ENCODE measurements at regions not wholly inside any gene's neighbourhood (a gene's known extent, or its start where the extent isn't known, plus 50 kb on each side); places are given as distances from the start of the nearest gene placed in this dataset.

DNA sequence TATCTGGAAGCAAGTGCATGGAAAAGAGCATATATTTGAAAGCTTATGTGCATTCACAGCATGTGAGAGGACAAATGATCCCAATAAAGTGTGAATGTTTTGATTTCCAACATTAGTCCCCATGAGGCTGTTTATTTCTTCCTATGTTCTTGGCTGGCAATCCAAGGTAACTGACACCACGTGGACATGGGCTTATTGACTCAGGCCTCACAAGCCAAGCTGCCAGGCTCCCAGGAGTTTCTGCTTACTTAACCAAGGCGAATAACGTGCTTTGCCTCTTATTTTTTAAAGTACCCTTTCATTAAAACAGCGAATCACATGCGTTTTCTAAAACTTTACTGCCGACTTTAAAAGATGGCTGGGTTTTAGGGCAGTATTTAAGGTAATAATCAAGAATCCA is 441.7 kb downstream of the FUT8 start:
- H3K27ac ChIP-seq = no peak overlapping the region
- TF ChIP-seq, protein P1, sequence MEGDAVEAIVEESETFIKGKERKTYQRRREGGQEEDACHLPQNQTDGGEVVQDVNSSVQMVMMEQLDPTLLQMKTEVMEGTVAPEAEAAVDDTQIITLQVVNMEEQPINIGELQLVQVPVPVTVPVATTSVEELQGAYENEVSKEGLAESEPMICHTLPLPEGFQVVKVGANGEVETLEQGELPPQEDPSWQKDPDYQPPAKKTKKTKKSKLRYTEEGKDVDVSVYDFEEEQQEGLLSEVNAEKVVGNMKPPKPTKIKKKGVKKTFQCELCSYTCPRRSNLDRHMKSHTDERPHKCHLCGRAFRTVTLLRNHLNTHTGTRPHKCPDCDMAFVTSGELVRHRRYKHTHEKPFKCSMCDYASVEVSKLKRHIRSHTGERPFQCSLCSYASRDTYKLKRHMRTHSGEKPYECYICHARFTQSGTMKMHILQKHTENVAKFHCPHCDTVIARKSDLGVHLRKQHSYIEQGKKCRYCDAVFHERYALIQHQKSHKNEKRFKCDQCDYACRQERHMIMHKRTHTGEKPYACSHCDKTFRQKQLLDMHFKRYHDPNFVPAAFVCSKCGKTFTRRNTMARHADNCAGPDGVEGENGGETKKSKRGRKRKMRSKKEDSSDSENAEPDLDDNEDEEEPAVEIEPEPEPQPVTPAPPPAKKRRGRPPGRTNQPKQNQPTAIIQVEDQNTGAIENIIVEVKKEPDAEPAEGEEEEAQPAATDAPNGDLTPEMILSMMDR (IDR thresholded peaks at IDR 0.05) = no peak
- no peak for TF ChIP-seq POLR2AphosphoS5 (IDR thresholded peaks at IDR 0.05)
- no peak overlapping the region for H3K4me3 ChIP-seq
- H3K27me3 ChIP-seq = no peaks in the 10 kb centered on the region
- 88% methylated on average over 6 of the region's 6 CpGs for WGBS, 2 donors
- no peak for ATAC-seq (ENCODE audit: low FRiP score in 2 of 2)
- DNase-seq = no peak
- no peaks in the 10 kb centered on the region for H3K9me3 ChIP-seq
- no peaks in the 10 kb centered on the region for H3K36me3 ChIP-seq
- H3K4me1 ChIP-seq = no peaks in the 10 kb centered on the region

DNA sequence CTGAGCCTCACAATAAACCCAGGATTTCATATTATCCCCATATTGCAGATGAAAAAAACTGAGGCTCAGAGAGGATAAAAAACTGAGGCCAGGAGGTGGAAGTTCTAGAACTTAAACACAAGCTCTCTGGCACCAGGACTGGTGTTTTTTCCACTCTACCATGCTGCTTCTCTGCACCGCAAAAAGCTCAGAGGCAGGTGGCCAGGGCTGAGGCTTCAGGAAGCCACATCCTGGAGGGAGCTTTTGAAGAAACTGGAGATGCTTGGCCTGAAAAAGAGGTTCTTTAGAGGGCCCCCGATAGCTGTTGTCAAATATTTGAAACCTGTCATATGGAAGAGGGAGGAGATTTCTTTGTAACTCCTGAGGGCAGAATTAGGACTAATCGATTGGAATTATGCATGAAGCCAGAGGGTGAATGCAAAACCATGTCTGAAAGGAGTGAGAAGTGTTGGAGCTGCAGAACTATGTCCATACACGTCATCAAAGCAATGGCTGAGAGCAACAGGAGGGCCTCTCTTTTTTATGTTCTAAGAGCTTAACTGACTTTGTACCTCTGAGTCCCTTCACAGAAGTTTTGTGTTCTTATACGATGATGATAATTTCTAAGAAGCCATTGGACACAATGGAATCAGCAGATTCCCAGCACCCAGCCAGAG is 448.6 kb downstream of the FUT8 start:
- TF ChIP-seq, protein P1 (IDR thresholded peaks at IDR 0.05) = no peak
- TF ChIP-seq POLR2AphosphoS5 (IDR thresholded peaks at IDR 0.05) (no peak), POLR2A (IDR thresholded peaks at IDR 0.05) (no peak)
- no peak for DNase-seq
- 84 to 87% methylated on average over 5 of the region's 5 CpGs for WGBS, 2 donors
- Histone ChIP-seq H3K27ac (no peak overlapping the region), H3K4me1 (no peaks in the 10 kb centered on the region), H3K27me3 (no peaks in the 10 kb centered on the region), H3K36me3 (no peaks in the 10 kb centered on the region), H3K9me3 (no peaks in the 10 kb centered on the region), H3K4me3 (no peak overlapping the region)
- ATAC-seq (ENCODE audit: low FRiP score in 2 of 2) = no peak

DNA sequence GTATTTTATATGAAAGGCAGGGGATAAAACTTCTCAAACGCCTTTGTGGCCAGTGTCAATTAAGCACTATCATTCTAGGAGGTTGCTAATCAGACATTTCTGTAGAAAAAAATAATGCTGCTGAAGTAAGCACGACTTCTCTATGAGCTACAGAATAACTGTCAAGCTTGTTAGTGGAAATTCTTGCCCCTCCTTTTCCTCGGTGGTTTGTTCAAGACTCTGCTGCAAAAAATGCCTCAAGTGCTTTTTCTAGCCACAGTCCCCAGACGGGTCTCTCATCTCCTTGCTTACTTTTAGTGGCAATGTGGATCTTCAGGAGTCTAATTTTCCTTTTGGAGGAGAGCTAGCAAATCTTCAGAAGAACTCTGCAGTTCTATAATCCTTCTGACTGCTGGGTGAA is 452.0 kb downstream of the FUT8 start:
- no peaks in the 10 kb centered on the region for H3K36me3 ChIP-seq
- ATAC-seq (ENCODE audit: low FRiP score in 2 of 2) (no peak), DNase-seq (no peak)
- no peaks in the 10 kb centered on the region for H3K4me1 ChIP-seq
- TF ChIP-seq, protein P1 (IDR thresholded peaks at IDR 0.05) = no peak
- no peak for TF ChIP-seq POLR2A (IDR thresholded peaks at IDR 0.05)
- TF ChIP-seq POLR2AphosphoS5 (IDR thresholded peaks at IDR 0.05) = no peak
- TF ChIP-seq EP300 (IDR thresholded peaks at IDR 0.05) = no peak
- 27 to 42% methylated on average over 4 of the region's 4 CpGs for WGBS, 2 donors
- no peak overlapping the region for H3K27ac ChIP-seq
- no peaks in the 10 kb centered on the region for H3K9me3 ChIP-seq
- H3K4me3 ChIP-seq = no peak overlapping the region
- H3K27me3 ChIP-seq = no peaks in the 10 kb centered on the region

DNA sequence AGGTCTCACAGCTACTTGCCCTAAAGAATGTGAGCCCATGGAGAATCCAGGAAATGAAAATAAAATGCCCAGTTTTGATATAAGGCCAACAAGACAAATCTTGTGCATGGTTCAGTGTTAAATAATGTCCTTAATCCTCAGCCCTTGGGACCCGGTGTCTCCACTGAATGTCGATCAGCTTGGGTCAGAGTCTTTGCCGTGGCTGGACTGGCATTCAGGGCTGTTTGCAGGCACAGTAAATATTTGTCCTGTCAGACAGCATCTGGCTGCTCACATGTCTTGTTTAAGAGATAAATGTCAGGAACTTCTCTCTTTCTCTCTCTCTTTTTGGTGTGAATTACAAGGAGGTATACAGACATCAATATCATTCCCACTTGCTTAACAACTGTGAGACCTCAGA is 452.5 kb downstream of the FUT8 start:
- Histone ChIP-seq H3K9me3 (no peaks in the 10 kb centered on the region), H3K4me3 (no peak overlapping the region), H3K27ac (no peak overlapping the region), H3K4me1 (no peaks in the 10 kb centered on the region), H3K27me3 (no peaks in the 10 kb centered on the region), H3K36me3 (no peaks in the 10 kb centered on the region)
- WGBS, 2 donors = 56 to 70% methylated on average over 3 of the region's 3 CpGs
- TF ChIP-seq EP300 (IDR thresholded peaks at IDR 0.05) (no peak), POLR2AphosphoS5 (IDR thresholded peaks at IDR 0.05) (no peak), POLR2A (IDR thresholded peaks at IDR 0.05) (no peak)
- TF ChIP-seq, protein P1 (IDR thresholded peaks at IDR 0.05) = no peak
- DNase-seq = no peak
- ATAC-seq (ENCODE audit: low FRiP score in 2 of 2) = no peak

DNA sequence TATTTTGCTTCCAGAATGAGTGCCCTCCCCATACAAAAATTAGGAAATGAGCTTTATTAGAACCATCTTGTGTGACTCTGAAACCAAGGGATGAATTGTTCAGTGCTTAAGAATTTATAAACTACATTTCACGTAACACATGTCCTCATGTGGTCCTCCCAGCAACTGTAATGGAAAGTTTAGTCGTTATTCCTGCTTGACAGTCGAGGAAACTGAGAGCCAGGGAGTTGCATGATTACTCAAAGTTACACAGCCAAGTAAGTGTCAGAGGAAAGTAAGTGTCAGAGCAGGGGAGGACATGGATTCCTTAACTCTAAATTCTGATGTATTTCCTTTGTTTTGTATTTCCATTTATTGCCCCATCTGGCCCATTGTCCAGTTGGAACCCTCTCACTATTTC is 453.9 kb downstream of the FUT8 start:
- no peaks in the 10 kb centered on the region for H3K4me1 ChIP-seq
- no peaks in the 10 kb centered on the region for H3K9me3 ChIP-seq
- no peak overlapping the region for H3K4me3 ChIP-seq
- no peak overlapping the region for H3K27ac ChIP-seq
- no peaks in the 10 kb centered on the region for H3K27me3 ChIP-seq
- no peaks in the 10 kb centered on the region for H3K36me3 ChIP-seq
- 54 to 60% methylated on average over 3 of the region's 3 CpGs for WGBS, 2 donors
- DNase-seq (no peak), ATAC-seq (ENCODE audit: low FRiP score in 2 of 2) (no peak)
- TF ChIP-seq POLR2A (IDR thresholded peaks at IDR 0.05) (no peak), POLR2AphosphoS5 (IDR thresholded peaks at IDR 0.05) (no peak), EP300 (IDR thresholded peaks at IDR 0.05) (no peak)
- TF ChIP-seq, protein P1 (IDR thresholded peaks at IDR 0.05) = no peak
